ENCODE measurements at regions not wholly inside any gene's neighbourhood (a gene's known extent, or its start where the extent isn't known, plus 50 kb on each side); places are given as distances from the start of the nearest gene placed in this dataset.

- Histone ChIP-seq H3K4me1 (no peaks in the 10 kb centered on the region), H3K9me3 (no peaks in the 10 kb centered on the region), H3K36me3 (no peaks in the 10 kb centered on the region), H3K27me3 (no peaks in the 10 kb centered on the region), H3K4me3 (no peak overlapping the region), H3K27ac (no peak overlapping the region)
- DNase-seq: no peak
- WGBS, 2 donors: 70 to 82% methylated on average over 6 of the region's 6 CpGs
- TF ChIP-seq CTCF (IDR thresholded peaks at IDR 0.05) (no peak), EP300 (IDR thresholded peaks at IDR 0.05) (no peak), POLR2A (IDR thresholded peaks at IDR 0.05) (no peak), POLR2AphosphoS5 (IDR thresholded peaks at IDR 0.05) (no peak)
- intact Hi-C loops (cut with DNase I): no loop called here
Measured at GRCh38 chr17:68694791-68695485, 93.8 kb upstream of the FAM20A start.

GRCh38 chr17:68693896-68694295, 92.7 kb upstream of the FAM20A start:
- no peaks in the 10 kb centered on the region for H3K36me3 ChIP-seq
- no peak for DNase-seq
- H3K27me3 ChIP-seq: no peaks in the 10 kb centered on the region
- intact Hi-C loops (cut with DNase I): no loop called here
- no peak for TF ChIP-seq POLR2AphosphoS5 (IDR thresholded peaks at IDR 0.05)
- TF ChIP-seq CTCF (IDR thresholded peaks at IDR 0.05): no peak
- TF ChIP-seq POLR2A (IDR thresholded peaks at IDR 0.05): no peak
- TF ChIP-seq EP300 (IDR thresholded peaks at IDR 0.05): no peak
- H3K4me1 ChIP-seq: no peaks in the 10 kb centered on the region
- 85 to 92% methylated on average over 8 of the region's 8 CpGs for WGBS, 2 donors
- H3K9me3 ChIP-seq: no peaks in the 10 kb centered on the region
- no peak overlapping the region for H3K27ac ChIP-seq
- no peak overlapping the region for H3K4me3 ChIP-seq

GRCh38 chr17:68693466-68693865, 92.3 kb upstream of the FAM20A start:
- Histone ChIP-seq H3K9me3 (no peaks in the 10 kb centered on the region), H3K4me1 (no peaks in the 10 kb centered on the region), H3K36me3 (no peaks in the 10 kb centered on the region), H3K4me3 (no peak overlapping the region), H3K27me3 (no peaks in the 10 kb centered on the region), H3K27ac (no peak overlapping the region)
- intact Hi-C loops (cut with DNase I): no loop called here
- WGBS, 2 donors: 68 to 85% methylated on average over 1 of the region's 1 CpG
- no peak for DNase-seq
- TF ChIP-seq POLR2A (IDR thresholded peaks at IDR 0.05): no peak
- no peak for TF ChIP-seq CTCF (IDR thresholded peaks at IDR 0.05)
- no peak for TF ChIP-seq POLR2AphosphoS5 (IDR thresholded peaks at IDR 0.05)
- no peak for TF ChIP-seq EP300 (IDR thresholded peaks at IDR 0.05)

- TF ChIP-seq EP300 (IDR thresholded peaks at IDR 0.05) (no peak), POLR2A (IDR thresholded peaks at IDR 0.05) (no peak), POLR2AphosphoS5 (IDR thresholded peaks at IDR 0.05) (no peak), CTCF (IDR thresholded peaks at IDR 0.05) (no peak)
- 89 to 90% methylated on average over 10 of the region's 10 CpGs for WGBS, 2 donors
- Histone ChIP-seq H3K27ac (no peak overlapping the region), H3K9me3 (no peaks in the 10 kb centered on the region), H3K36me3 (no peaks in the 10 kb centered on the region), H3K4me1 (no peaks in the 10 kb centered on the region), H3K27me3 (no peaks in the 10 kb centered on the region), H3K4me3 (no peak overlapping the region)
- intact Hi-C loops (cut with DNase I): no loop called here
- DNase-seq: no peak
Measured at GRCh38 chr17:68686108-68686988, 85.2 kb upstream of the FAM20A start.

Measured in sigmoid colon (tissue), 6 donors.